ENCODE measurements at regions not wholly inside any gene's neighbourhood (a gene's known extent, or its start where the extent isn't known, plus 50 kb on each side); places are given as distances from the start of the nearest gene placed in this dataset.

DNA sequence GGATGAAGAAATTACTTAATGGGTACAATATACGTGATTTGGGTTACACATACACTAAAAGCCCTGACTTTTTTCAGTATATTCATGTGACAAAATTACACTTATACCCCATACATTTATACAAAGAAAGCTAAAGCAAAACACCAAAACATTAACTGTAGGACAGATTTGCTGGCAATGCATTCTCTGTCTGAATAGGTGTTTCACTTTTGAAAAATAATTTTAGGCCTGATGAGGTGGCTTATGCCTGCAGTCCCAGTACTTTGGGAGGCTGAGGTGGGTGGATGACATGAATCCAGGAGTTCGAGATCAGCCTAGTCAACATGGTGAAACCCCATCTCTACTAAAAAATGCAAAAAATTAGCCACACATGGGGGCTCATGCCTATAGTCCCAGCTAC, 301.5 kb upstream of the FAM98A start:
- Histone ChIP-seq H3K9me3 (no peaks in the 10 kb centered on the region), H3K27ac (no peak overlapping the region), H3K36me3 (no peaks in the 10 kb centered on the region), H3K4me3 (no peak overlapping the region), H3K4me1 (no peaks in the 10 kb centered on the region), H3K27me3 (no peaks in the 10 kb centered on the region)
- DNase-seq (no peak), ATAC-seq (no peak)
- TF ChIP-seq POLR2A (IDR thresholded peaks at IDR 0.05) (no peak), CTCF (IDR thresholded peaks at IDR 0.05) (no peak)
- intact Hi-C loops (cut with DNase I) = no loop called here
- WGBS (ENCODE audit: insufficient coverage, low coverage, low lambda C conversion rate, missing lambda C conversion rate) = 40% methylated on average over 2 of the region's 2 CpGs

GRCh38 chr2:33897741-33898140, 298.6 kb upstream of the FAM98A start:
- Histone ChIP-seq H3K4me1 (no peaks in the 10 kb centered on the region), H3K36me3 (no peaks in the 10 kb centered on the region), H3K27ac (no peak overlapping the region), H3K27me3 (no peaks in the 10 kb centered on the region), H3K4me3 (no peak overlapping the region), H3K9me3 (no peaks in the 10 kb centered on the region)
- 55% methylated on average over 1 of the region's 1 CpG for WGBS (ENCODE audit: insufficient coverage, low coverage, low lambda C conversion rate, missing lambda C conversion rate)
- DNase-seq (no peak), ATAC-seq (no peak)
- no peak for TF ChIP-seq POLR2A (IDR thresholded peaks at IDR 0.05)
- intact Hi-C loops (cut with DNase I) = no loop called here

DNA sequence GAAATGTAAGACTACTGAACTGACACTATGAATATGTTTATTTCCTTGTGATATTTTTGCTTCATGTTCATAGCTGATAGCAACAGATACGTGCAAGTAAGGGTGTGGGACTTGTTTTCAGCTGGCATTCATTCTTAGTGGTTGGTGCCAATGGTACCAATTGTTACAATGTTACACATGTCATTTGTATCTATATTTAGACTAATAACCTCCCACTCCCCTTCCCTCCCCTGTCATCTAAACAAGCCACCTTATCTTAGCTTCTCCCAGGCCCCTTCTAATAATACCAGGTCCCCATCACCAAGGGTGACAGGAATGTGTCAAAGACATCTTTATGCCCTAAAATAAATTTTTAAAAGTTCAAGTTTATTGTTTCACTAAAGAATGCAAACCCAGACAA, 294.7 kb upstream of the FAM98A start:
- Histone ChIP-seq H3K9me3 (no peaks in the 10 kb centered on the region), H3K27ac (no peak overlapping the region), H3K27me3 (no peaks in the 10 kb centered on the region), H3K36me3 (no peaks in the 10 kb centered on the region), H3K4me3 (no peak overlapping the region), H3K4me1 (no peaks in the 10 kb centered on the region)
- no peak for ATAC-seq
- DNase-seq = no peak
- WGBS (ENCODE audit: insufficient coverage, low coverage, low lambda C conversion rate, missing lambda C conversion rate) = 50% methylated on average over 1 of the region's 1 CpG
- intact Hi-C loops (cut with DNase I) = no loop called here
- no peak for TF ChIP-seq CTCF (IDR thresholded peaks at IDR 0.05)
- no peak for TF ChIP-seq POLR2A (IDR thresholded peaks at IDR 0.05)

GRCh38 chr2:33891616-33892015, 292.5 kb upstream of the FAM98A start:
- WGBS (ENCODE audit: insufficient coverage, low coverage, low lambda C conversion rate, missing lambda C conversion rate) = 18% methylated on average over 4 of the region's 4 CpGs
- no peak overlapping the region for H3K4me3 ChIP-seq
- DNase-seq = no peak
- no peak for TF ChIP-seq CTCF (IDR thresholded peaks at IDR 0.05)
- TF ChIP-seq POLR2A (IDR thresholded peaks at IDR 0.05) = no peak
- no peak for ATAC-seq
- H3K9me3 ChIP-seq = no peaks in the 10 kb centered on the region
- intact Hi-C loops (cut with DNase I) = no loop called here
- H3K27me3 ChIP-seq = no peaks in the 10 kb centered on the region
- H3K27ac ChIP-seq = no peak overlapping the region
- H3K4me1 ChIP-seq = no peaks in the 10 kb centered on the region
- H3K36me3 ChIP-seq = no peaks in the 10 kb centered on the region

- Histone ChIP-seq H3K36me3 (no peaks in the 10 kb centered on the region), H3K4me3 (no peak overlapping the region), H3K9me3 (no peaks in the 10 kb centered on the region), H3K27me3 (no peaks in the 10 kb centered on the region), H3K4me1 (no peaks in the 10 kb centered on the region), H3K27ac (no peak overlapping the region)
- WGBS (ENCODE audit: insufficient coverage, low coverage, low lambda C conversion rate, missing lambda C conversion rate) = 83% methylated on average over 6 of the region's 6 CpGs
- no peak for DNase-seq
- intact Hi-C loops (cut with DNase I) = no loop called here
- ATAC-seq = no peak
- TF ChIP-seq CTCF (IDR thresholded peaks at IDR 0.05) (no peak), POLR2A (IDR thresholded peaks at IDR 0.05) (no peak)
Observed at GRCh38 chr2:33890686-33891085, 291.6 kb upstream of the FAM98A start.

All from right lobe of liver (tissue), 6 donors.